ENCODE measurements at regions not wholly inside any gene's neighbourhood (a gene's known extent, or its start where the extent isn't known, plus 50 kb on each side); places are given as distances from the start of the nearest gene placed in this dataset.

GRCh38 chr13:110023729-110024644, 237.6 kb upstream of the IRS2 start:
- peak; percentile 78 to 84 for DNase-seq
- H3K27ac ChIP-seq (ENCODE audit: low read depth in 1 of 2, low read length in 2 of 2), result peak overlapping the region; percentile 93 to 95
- intact Hi-C loops (cut with DNase I), result loop anchor here (5.0 to 10.0 kb wide), 4 partner anchors 33 to 152 kb away; no protein-coding TSS in a partner anchor

GRCh38 chr13:110018009-110018408, 231.6 kb upstream of the IRS2 start:
- Histone ChIP-seq H3K4me3 (ENCODE audit: low read length in 2 of 2) (no peak overlapping the region), H3K36me3 (ENCODE audit: control insufficient read depth in 1 of 2, insufficient read depth in 2 of 2, low read length in 1 of 2) (no peaks in the 10 kb centered on the region), H3K27ac (ENCODE audit: low read depth in 1 of 2, low read length in 2 of 2) (no peak overlapping the region), H3K27me3 (ENCODE audit: control insufficient read depth in 1 of 2, insufficient read depth in 2 of 2, low read length in 1 of 2) (no peaks in the 10 kb centered on the region), H3K4me1 (ENCODE audit: control insufficient read depth in 1 of 2, insufficient read depth in 2 of 2, low read length in 2 of 2) (peaks cover under 1% of the 10 kb centered on the region in 2 donors), H3K9me3 (ENCODE audit: control insufficient read depth, low read length) (no peaks in the 10 kb centered on the region)
- WGBS, 2 donors, result 78 to 81% methylated on average over 11 of the region's 11 CpGs
- DNase-seq, result no peak
- no peak for ATAC-seq (ENCODE audit: low FRiP score)
- intact Hi-C loops (cut with DNase I), result no loop called here

More at GRCh38 chr13:110023729-110024644, 237.6 kb upstream of the IRS2 start:
- H3K9me3 ChIP-seq (ENCODE audit: control insufficient read depth, low read length), result no peaks in the 10 kb centered on the region
- WGBS, 2 donors, result 2 to 5% methylated on average over 14 of the region's 14 CpGs
- H3K4me3 ChIP-seq (ENCODE audit: low read length in 2 of 2), result no peak overlapping the region
- ATAC-seq (ENCODE audit: low FRiP score), result peak; percentile 91
- peaks cover 7 to 8% of the 10 kb centered on the region in 2 donors for H3K4me1 ChIP-seq (ENCODE audit: control insufficient read depth in 1 of 2, insufficient read depth in 2 of 2, low read length in 2 of 2)
- H3K36me3 ChIP-seq (ENCODE audit: control insufficient read depth in 1 of 2, insufficient read depth in 2 of 2, low read length in 1 of 2), result no peaks in the 10 kb centered on the region
- H3K27me3 ChIP-seq (ENCODE audit: control insufficient read depth in 1 of 2, insufficient read depth in 2 of 2, low read length in 1 of 2), result no peaks in the 10 kb centered on the region

DNA sequence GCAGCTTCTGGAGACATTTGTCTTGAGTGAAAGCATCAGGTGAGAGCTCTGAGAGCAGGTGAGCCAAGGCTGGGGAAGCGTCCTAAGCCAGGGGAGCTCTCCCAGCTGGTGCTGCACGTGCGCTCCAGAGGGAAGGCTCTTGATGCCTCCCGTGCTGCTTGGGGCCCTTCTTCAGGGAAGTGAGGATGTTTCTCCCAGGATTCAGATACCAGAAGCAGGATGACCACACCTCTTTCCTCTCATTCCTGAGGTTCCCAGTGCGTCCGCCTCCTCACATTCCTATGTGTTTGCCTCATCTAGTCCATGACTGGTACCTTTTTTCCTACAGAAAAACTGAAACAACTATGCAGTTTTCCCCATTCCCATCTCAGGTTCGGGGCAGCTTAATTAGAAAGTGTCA, 231.0 kb upstream of the IRS2 start:
- no peaks in the 10 kb centered on the region for H3K4me1 ChIP-seq (ENCODE audit: control insufficient read depth in 1 of 2, insufficient read depth in 2 of 2, low read length in 2 of 2)
- H3K27ac ChIP-seq (ENCODE audit: low read depth in 1 of 2, low read length in 2 of 2), result no peak overlapping the region
- ATAC-seq (ENCODE audit: low FRiP score) (no peak), DNase-seq (no peak)
- no peaks in the 10 kb centered on the region for H3K36me3 ChIP-seq (ENCODE audit: control insufficient read depth in 1 of 2, insufficient read depth in 2 of 2, low read length in 1 of 2)
- no peak overlapping the region for H3K4me3 ChIP-seq (ENCODE audit: low read length in 2 of 2)
- intact Hi-C loops (cut with DNase I), result no loop called here
- WGBS, 2 donors, result 37 to 46% methylated on average over 7 of the region's 7 CpGs
- no peaks in the 10 kb centered on the region for H3K9me3 ChIP-seq (ENCODE audit: control insufficient read depth, low read length)
- H3K27me3 ChIP-seq (ENCODE audit: control insufficient read depth in 1 of 2, insufficient read depth in 2 of 2, low read length in 1 of 2), result no peaks in the 10 kb centered on the region

- WGBS, 2 donors, result 83 to 90% methylated on average over 6 of the region's 6 CpGs
- intact Hi-C loops (cut with DNase I), result no loop called here
Measured at GRCh38 chr13:110015253-110015652, 228.9 kb upstream of the IRS2 start.

GRCh38 chr13:110014719-110015118, 228.3 kb upstream of the IRS2 start:
- intact Hi-C loops (cut with DNase I), result no loop called here
- no peaks in the 10 kb centered on the region for H3K27me3 ChIP-seq (ENCODE audit: control insufficient read depth in 1 of 2, insufficient read depth in 2 of 2, low read length in 1 of 2)
- H3K4me1 ChIP-seq (ENCODE audit: control insufficient read depth in 1 of 2, insufficient read depth in 2 of 2, low read length in 2 of 2), result no peaks in the 10 kb centered on the region
- no peak overlapping the region for H3K27ac ChIP-seq (ENCODE audit: low read depth in 1 of 2, low read length in 2 of 2)
- ATAC-seq (ENCODE audit: low FRiP score) (no peak), DNase-seq (no peak)
- no peaks in the 10 kb centered on the region for H3K36me3 ChIP-seq (ENCODE audit: control insufficient read depth in 1 of 2, insufficient read depth in 2 of 2, low read length in 1 of 2)
- 84 to 95% methylated on average over 4 of the region's 4 CpGs for WGBS, 2 donors
- no peaks in the 10 kb centered on the region for H3K9me3 ChIP-seq (ENCODE audit: control insufficient read depth, low read length)
- no peak overlapping the region for H3K4me3 ChIP-seq (ENCODE audit: low read length in 2 of 2)

More at GRCh38 chr13:110015253-110015652, 228.9 kb upstream of the IRS2 start:
- no peak overlapping the region for H3K27ac ChIP-seq (ENCODE audit: low read depth in 1 of 2, low read length in 2 of 2)
- ATAC-seq (ENCODE audit: low FRiP score) (no peak), DNase-seq (no peak)
- H3K36me3 ChIP-seq (ENCODE audit: control insufficient read depth in 1 of 2, insufficient read depth in 2 of 2, low read length in 1 of 2), result no peaks in the 10 kb centered on the region
- H3K4me1 ChIP-seq (ENCODE audit: control insufficient read depth in 1 of 2, insufficient read depth in 2 of 2, low read length in 2 of 2), result no peaks in the 10 kb centered on the region
- no peak overlapping the region for H3K4me3 ChIP-seq (ENCODE audit: low read length in 2 of 2)
- no peaks in the 10 kb centered on the region for H3K27me3 ChIP-seq (ENCODE audit: control insufficient read depth in 1 of 2, insufficient read depth in 2 of 2, low read length in 1 of 2)
- no peaks in the 10 kb centered on the region for H3K9me3 ChIP-seq (ENCODE audit: control insufficient read depth, low read length)

GRCh38 chr13:110012102-110012739, 225.8 kb upstream of the IRS2 start:
- no peak for ATAC-seq (ENCODE audit: low FRiP score)
- H3K4me3 ChIP-seq (ENCODE audit: low read length in 2 of 2), result no peak overlapping the region
- H3K36me3 ChIP-seq (ENCODE audit: control insufficient read depth in 1 of 2, insufficient read depth in 2 of 2, low read length in 1 of 2), result no peaks in the 10 kb centered on the region
- intact Hi-C loops (cut with DNase I), result no loop called here
- no peaks in the 10 kb centered on the region for H3K4me1 ChIP-seq (ENCODE audit: control insufficient read depth in 1 of 2, insufficient read depth in 2 of 2, low read length in 2 of 2)
- H3K27me3 ChIP-seq (ENCODE audit: control insufficient read depth in 1 of 2, insufficient read depth in 2 of 2, low read length in 1 of 2), result no peaks in the 10 kb centered on the region
- H3K27ac ChIP-seq (ENCODE audit: low read depth in 1 of 2, low read length in 2 of 2), result no peak overlapping the region
- DNase-seq, result no peak
- whole genome bisulfite sequencing, 2 donors, result 73 to 77% methylated on average over 2 of the region's 2 CpGs
- H3K9me3 ChIP-seq (ENCODE audit: control insufficient read depth, low read length), result no peaks in the 10 kb centered on the region

DNA sequence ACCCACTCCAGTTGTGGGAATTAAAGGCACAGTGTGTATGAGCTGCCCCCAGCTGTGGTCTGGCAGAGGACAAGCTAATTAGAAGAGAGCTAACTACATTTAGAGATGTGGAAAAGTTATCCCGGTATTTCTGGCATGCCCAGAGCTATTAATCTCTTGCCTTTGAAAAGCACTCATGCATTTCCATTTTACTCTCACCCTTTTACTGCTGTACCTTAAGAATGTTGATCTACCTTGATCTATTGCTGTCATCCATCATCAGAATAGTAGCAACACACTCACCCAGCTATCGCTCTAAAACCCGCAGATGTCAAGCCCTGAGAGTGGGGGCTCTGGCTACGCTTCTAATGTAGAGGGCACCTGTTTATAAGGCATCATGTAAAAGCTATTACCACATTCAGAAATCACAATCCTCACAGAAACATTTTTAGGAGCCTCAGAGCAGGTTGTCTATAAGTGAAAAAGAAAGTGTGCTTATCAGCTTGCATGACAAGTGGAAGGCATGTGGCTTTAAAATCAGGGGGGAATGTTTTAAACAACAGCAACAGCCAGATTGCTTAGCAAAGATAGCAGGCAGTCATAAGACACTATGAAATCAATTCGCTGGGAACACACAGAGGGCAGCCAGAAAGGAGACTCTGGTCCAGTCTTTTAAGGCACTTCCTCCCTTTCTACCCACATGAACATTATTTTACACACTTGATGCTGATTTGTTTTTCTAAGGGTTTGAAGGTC, 224.2 kb upstream of the IRS2 start:
- no peak overlapping the region for H3K27ac ChIP-seq (ENCODE audit: low read depth in 1 of 2, low read length in 2 of 2)
- H3K4me1 ChIP-seq (ENCODE audit: control insufficient read depth in 1 of 2, insufficient read depth in 2 of 2, low read length in 2 of 2), result no peaks in the 10 kb centered on the region
- no peak overlapping the region for H3K4me3 ChIP-seq (ENCODE audit: low read length in 2 of 2)
- intact Hi-C loops (cut with DNase I), result no loop called here
- WGBS, 2 donors, result 75 to 77% methylated on average over 5 of the region's 5 CpGs
- no peaks in the 10 kb centered on the region for H3K9me3 ChIP-seq (ENCODE audit: control insufficient read depth, low read length)
- H3K36me3 ChIP-seq (ENCODE audit: control insufficient read depth in 1 of 2, insufficient read depth in 2 of 2, low read length in 1 of 2), result no peaks in the 10 kb centered on the region
- no peak for ATAC-seq (ENCODE audit: low FRiP score)
- no peaks in the 10 kb centered on the region for H3K27me3 ChIP-seq (ENCODE audit: control insufficient read depth in 1 of 2, insufficient read depth in 2 of 2, low read length in 1 of 2)
- no peak for DNase-seq

DNA sequence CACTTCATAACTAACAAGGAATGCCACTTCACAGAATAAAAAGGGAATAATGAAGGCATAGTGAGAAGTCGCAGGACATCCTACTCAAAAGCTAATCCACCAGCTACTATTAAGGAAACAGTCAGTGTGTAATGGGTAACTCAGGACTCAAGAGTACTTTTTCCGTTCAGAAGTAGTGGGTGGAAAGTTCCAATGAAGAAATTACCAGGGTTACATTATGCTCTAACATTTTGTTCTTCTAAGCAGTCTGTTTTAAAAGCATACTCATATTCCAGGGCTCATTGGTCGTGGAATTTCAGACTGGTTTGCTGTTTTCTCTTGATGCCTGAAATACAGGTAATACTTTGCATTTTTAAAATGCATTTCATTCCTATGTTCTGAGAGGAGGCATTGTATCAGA, 222.4 kb upstream of the IRS2 start:
- no peaks in the 10 kb centered on the region for H3K27me3 ChIP-seq (ENCODE audit: control insufficient read depth in 1 of 2, insufficient read depth in 2 of 2, low read length in 1 of 2)
- DNase-seq (no peak), ATAC-seq (ENCODE audit: low FRiP score) (no peak)
- H3K9me3 ChIP-seq (ENCODE audit: control insufficient read depth, low read length), result no peaks in the 10 kb centered on the region
- no peak overlapping the region for H3K27ac ChIP-seq (ENCODE audit: low read depth in 1 of 2, low read length in 2 of 2)
- no peaks in the 10 kb centered on the region for H3K36me3 ChIP-seq (ENCODE audit: control insufficient read depth in 1 of 2, insufficient read depth in 2 of 2, low read length in 1 of 2)
- WGBS, 2 donors, result 65 to 71% methylated on average over 3 of the region's 3 CpGs
- H3K4me1 ChIP-seq (ENCODE audit: control insufficient read depth in 1 of 2, insufficient read depth in 2 of 2, low read length in 2 of 2), result no peaks in the 10 kb centered on the region
- H3K4me3 ChIP-seq (ENCODE audit: low read length in 2 of 2), result no peak overlapping the region
- intact Hi-C loops (cut with DNase I), result no loop called here

All from aorta (tissue), 5 donors.